ENCODE measurements at regions not wholly inside any gene's neighbourhood (a gene's known extent, or its start where the extent isn't known, plus 50 kb on each side); places are given as distances from the start of the nearest gene placed in this dataset.

- no peak for DNase-seq
These were observed 94.3 kb downstream of the EDN1 start for GRCh38 chr6:12384357-12384912.

- no peak for DNase-seq
These were observed 95.2 kb downstream of the EDN1 start for GRCh38 chr6:12385316-12385715.

- no peak for DNase-seq
These were observed 96.7 kb downstream of the EDN1 start for GRCh38 chr6:12386816-12387215.

GRCh38 chr6:12391472-12391871 lies 101.3 kb downstream of the EDN1 start:
- DNase-seq: no peak

GRCh38 chr6:12392490-12392889 lies 102.3 kb downstream of the EDN1 start:
- DNase-seq: no peak

GRCh38 chr6:12393100-12393499 lies 102.9 kb downstream of the EDN1 start:
- DNase-seq: no peak

- no peak for DNase-seq
These were observed 104.0 kb downstream of the EDN1 start for GRCh38 chr6:12394170-12394569.

- no peak for DNase-seq
These were observed 105.7 kb downstream of the EDN1 start for GRCh38 chr6:12395898-12396297.

GRCh38 chr6:12401200-12401599 lies 111.0 kb downstream of the EDN1 start:
- DNase-seq: no peak

GRCh38 chr6:12403201-12403826 lies 113.2 kb downstream of the EDN1 start:
- DNase-seq: no peak

GRCh38 chr6:12403947-12404647 lies 113.9 kb downstream of the EDN1 start:
- no peak for DNase-seq

- DNase-seq: no peak
These were observed 114.5 kb downstream of the EDN1 start for GRCh38 chr6:12404651-12405050.

- no peak for DNase-seq
These were observed 118.6 kb downstream of the EDN1 start for GRCh38 chr6:12408752-12409151.

GRCh38 chr6:12410946-12411345 lies 120.8 kb downstream of the EDN1 start:
- no peak for DNase-seq

GRCh38 chr6:12414096-12414675 lies 124.0 kb downstream of the EDN1 start:
- no peak for DNase-seq

- DNase-seq: no peak
These were observed 125.9 kb downstream of the EDN1 start for GRCh38 chr6:12415980-12416598.

GRCh38 chr6:12417191-12417590 lies 127.0 kb downstream of the EDN1 start:
- no peak for DNase-seq

- DNase-seq: no peak
These were observed 128.8 kb downstream of the EDN1 start for GRCh38 chr6:12418946-12419345.

GRCh38 chr6:12419631-12420272 lies 129.6 kb downstream of the EDN1 start:
- DNase-seq: no peak

- no peak for DNase-seq
These were observed 130.5 kb downstream of the EDN1 start for GRCh38 chr6:12420626-12421025.

- DNase-seq: no peak
These were observed 131.4 kb downstream of the EDN1 start for GRCh38 chr6:12421596-12421995.

- DNase-seq: no peak
These were observed 132.7 kb downstream of the EDN1 start for GRCh38 chr6:12422848-12423247.

- no peak for DNase-seq
These were observed 133.7 kb downstream of the EDN1 start for GRCh38 chr6:12423832-12424231.

Data from activated CD4-positive, alpha-beta T cell treated with anti-CD3 and anti-CD28 coated beads, Interleukin-2, amount 50 U/mL, for 16 hours (primary cell).